SK-N-MC (cell line): ENCODE measurements at regions not wholly inside any gene's neighbourhood (a gene's known extent, or its start where the extent isn't known, plus 50 kb on each side); places are given as distances from the start of the nearest gene placed in this dataset.

Experiments used
- FOXP2 ChIP-seq: optimal IDR thresholded peaks from 2 replicates; pipeline ENCODE3; 2011; ENCODE audit warnings: mild to moderate bottlenecking, moderate library complexity; ENCODE audit not compliant: insufficient read depth; ENCODE audit errors: extremely low read length, control extremely low read depth
- POLR2AphosphoS5 ChIP-seq: IDR thresholded peaks from 2 replicates; pipeline ENCODE4 v1.6.1; 2012; ENCODE audit warnings: mild to moderate bottlenecking, low read depth, low read length, borderline replicate concordance

DNA sequence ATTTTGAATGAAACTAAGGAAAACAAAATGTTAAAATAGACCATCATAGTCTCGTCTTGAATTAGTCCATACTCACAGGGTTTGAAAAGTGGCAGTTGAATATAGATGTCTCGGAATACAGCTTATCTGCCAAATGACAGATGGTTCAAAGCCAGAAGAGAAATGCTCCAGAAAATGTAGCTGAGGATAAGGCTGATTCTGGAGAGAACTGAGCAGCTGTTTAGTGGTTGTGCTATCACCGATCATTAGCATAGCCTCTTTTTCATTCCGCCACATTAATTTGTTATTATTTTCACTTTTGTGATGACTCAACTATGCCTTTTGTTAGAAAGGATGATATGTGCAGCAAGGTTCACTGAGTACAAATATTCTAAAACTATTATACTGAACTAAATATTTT, 390.2 kb upstream of the MAN1A1 start:
- no peak for TF ChIP-seq FOXP2
- TF ChIP-seq POLR2AphosphoS5, result no peak
